ENCODE measurements at regions not wholly inside any gene's neighbourhood (a gene's known extent, or its start where the extent isn't known, plus 50 kb on each side); places are given as distances from the start of the nearest gene placed in this dataset.

- no peak for TF ChIP-seq CTCF (IDR thresholded peaks at IDR 0.05; ENCODE audit: control extremely low read depth in 1 of 3, insufficient read depth in 1 of 3, low read depth in 1 of 3, low read length in 3 of 3)
- TF ChIP-seq RNF2 (IDR thresholded peaks at IDR 0.05; ENCODE audit: borderline replicate concordance, low read depth, low read length, missing control alignments, poor library complexity, severe bottlenecking), result no peak
- no peak for TF ChIP-seq NRF1 (IDR thresholded peaks at IDR 0.05; ENCODE audit: low read depth, low read length)
Measured at GRCh38 chr6:169907419-169908115, 156.1 kb downstream of the ERMARD start.

All from H1 (cell line).